HG03354 (cell line): ENCODE measurements at regions not wholly inside any gene's neighbourhood (a gene's known extent, or its start where the extent isn't known, plus 50 kb on each side); places are given as distances from the start of the nearest gene placed in this dataset.
"Not testable (repeated sequence)": the region's sequence is repeated elsewhere in the genome, so short reads cannot be mapped to it uniquely, and the experiment has no call there.

ENCODE experiments used
- ATAC-seq: cut with Tn5 transposase; IDR thresholded peaks from one replicate; pipeline ENCODE4 v1.9.1; 2021; ENCODE audit warnings: mild to moderate bottlenecking; ENCODE audit not compliant: unreplicated experiment, poor library complexity, severe bottlenecking

GRCh38 chr11:133656082-133656635, 123.9 kb upstream of the OPCML start:
- no peak for ATAC-seq

- no peak for ATAC-seq
Measured at GRCh38 chr11:133654630-133655212, 122.4 kb upstream of the OPCML start.

- ATAC-seq: no peak
Measured at GRCh38 chr11:133653336-133653735, 121.0 kb upstream of the OPCML start.

DNA sequence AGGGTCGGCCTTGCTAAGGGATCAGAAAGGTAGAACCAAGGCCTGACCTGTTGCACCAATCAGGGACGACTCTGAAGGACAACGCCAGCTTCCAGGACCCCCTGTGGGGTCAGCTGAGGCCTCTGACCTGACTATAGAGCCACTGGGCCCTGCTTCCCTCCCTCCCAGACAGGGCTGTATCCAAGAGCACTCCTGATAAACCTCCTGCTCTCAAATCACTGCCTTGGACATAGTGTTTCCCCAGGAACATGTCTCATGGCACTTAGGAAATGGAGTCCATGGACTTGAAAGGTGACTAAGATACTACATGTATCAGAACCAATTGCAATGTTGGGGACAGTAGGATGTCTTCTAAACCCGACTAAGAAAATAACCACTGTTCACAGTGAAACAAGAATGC, 117.8 kb upstream of the OPCML start:
- no peak for ATAC-seq

GRCh38 chr11:133649040-133649439, 116.7 kb upstream of the OPCML start:
- ATAC-seq: no peak

- ATAC-seq: no peak
Measured at GRCh38 chr11:133639408-133639807, 107.1 kb upstream of the OPCML start.

DNA sequence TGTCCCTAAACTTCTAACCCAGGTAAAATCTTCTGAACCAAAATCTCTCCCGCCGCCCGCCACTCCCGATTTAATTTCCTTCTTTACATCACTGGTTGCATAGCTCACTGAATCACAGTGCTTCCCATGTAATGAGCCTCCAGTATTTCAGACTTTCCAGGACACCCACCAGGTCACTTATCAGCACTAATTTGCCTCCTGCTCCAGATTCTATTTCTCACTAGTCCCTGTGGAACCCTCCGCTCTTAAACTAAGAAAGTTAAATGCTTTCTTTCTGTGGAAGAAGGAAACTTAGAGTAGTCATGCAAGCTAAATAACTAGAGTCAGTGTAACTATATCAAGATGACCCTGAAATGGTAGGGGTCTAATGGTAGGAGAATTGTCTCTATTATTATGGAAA, 106.6 kb upstream of the OPCML start:
- ATAC-seq: no peak

DNA sequence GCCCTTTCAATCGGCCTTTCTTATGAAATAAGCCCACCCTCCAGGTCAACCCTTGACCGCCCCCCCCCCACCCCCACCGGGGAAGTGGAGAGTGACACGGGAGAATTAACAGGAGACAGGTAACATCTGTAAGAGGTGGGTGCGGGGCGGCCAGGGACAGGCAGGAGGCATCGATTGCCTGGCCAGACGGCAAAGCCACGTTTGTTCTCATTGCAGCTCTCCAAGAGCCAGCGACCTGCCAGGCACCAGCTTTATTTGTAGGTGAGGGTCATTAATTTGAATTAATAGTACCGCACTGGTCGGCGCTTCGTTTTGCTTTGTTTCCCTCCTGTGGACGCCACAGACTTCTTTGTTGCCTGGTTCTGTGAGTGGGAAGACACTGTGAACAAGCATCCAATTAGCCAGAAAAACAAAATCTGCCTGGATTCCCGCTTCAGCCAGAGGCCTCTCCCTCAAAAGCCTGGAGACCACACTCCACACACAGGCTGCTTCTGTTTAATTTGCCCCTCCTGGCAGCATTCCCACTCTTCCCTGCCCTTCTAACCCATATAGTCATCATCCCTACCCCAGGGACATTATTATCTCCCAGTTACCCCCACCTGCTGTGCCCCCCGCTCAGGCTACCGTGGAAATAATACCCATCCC, 104.5 kb upstream of the OPCML start:
- ATAC-seq: no peak

- ATAC-seq: no peak
Measured at GRCh38 chr11:133635244-133635739, 103.0 kb upstream of the OPCML start.

GRCh38 chr11:133628371-133628770, 96.1 kb upstream of the OPCML start:
- not testable (repeated sequence) for ATAC-seq

DNA sequence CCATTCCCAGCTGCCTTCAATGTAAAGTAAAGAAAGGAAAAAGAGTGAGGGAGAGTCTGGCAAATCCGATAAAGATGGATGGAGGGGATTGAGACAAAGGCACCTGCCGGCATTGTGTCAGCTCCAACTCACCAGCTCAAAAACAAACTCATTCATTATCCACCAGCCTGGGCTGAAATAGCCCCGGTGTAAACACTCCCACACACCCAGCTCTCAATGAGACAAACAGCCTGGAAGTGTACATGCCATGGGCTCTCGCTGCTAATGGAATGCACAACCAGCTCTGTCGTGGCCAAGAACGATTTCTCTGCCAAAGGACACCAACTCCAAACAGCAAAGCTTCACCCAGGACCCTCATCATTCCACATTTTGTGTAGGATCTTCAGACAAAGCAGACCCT, 89.3 kb upstream of the OPCML start:
- ATAC-seq: no peak

DNA sequence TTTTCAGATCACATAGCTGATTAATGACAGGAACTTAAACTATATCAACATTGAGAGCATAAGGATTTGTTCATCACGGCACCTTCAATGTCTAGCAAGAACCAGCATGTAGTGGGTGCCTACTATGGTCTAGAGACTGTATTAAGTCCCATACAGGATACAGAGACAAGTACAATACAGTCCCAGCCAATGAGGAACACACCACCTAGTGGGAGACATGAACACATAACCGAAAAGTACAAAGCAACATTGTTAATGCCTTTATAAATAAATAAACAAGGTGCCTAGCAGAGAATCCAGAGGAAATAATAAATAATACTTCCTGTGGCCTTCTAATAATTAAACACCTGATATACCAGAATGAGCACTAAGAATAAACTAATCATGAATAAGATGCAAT, 87.7 kb upstream of the OPCML start:
- ATAC-seq: no peak

DNA sequence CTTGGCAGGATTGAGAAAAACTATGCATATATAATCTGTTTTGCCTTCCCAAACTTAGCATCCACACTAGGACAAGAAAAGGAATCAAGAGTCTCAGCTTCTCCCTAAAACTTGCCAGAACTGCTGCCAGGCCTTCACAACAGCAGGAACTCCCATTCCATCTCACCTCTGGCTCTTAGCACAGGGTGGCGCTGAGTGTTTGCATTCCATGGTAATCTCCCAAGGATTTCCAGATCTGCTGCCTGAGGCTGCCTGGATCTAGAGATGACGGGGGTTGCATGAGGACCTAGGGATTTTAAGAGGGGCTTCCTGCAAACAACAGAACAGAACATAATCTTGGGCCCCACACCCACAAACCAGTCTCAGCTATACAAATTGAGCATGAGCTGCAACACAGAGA, 87.1 kb upstream of the OPCML start:
- no peak for ATAC-seq

- no peak for ATAC-seq
Measured at GRCh38 chr11:133618544-133618943, 86.2 kb upstream of the OPCML start.

- ATAC-seq: no peak
Measured at GRCh38 chr11:133608496-133608895, 76.2 kb upstream of the OPCML start.

GRCh38 chr11:133606124-133606523, 73.8 kb upstream of the OPCML start:
- no peak for ATAC-seq

DNA sequence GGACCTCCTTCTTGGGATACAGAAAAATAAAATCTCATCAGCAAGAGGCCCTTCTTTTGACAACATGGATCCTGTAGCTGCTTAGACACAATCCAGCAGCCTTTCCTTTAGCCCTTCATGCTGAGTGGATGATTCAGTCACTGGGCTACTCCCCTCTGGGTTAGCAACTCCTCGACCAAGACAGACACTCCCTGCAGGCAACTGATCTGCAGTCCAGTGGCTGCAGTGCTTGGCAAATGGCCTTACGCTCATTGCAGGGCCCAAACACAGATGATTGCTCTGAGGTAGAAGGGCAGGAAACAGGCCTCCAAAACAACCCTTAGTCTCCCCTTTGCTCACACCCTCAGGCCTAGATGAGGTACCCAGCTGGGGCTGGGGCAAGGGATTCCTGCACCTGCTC, 73.2 kb upstream of the OPCML start:
- no peak for ATAC-seq

DNA sequence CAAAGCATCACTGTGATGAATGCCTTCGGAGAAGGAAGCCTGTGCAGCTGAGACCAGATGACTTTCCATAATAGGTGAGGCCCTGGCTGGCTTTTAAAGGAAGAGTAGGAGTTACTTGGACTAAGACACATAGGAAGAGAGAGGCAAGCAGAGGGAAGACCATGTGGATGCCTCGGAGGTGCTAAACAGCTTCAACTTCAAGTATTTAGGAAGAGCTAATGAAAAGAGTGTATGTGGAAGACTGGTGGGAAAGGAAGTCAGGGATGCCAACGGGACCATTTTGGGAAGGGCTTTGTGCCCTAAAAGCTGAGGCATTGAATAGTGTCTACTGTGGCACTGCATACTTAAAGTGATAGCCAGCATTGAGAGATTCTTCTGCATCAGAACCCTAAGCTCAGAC, 69.3 kb upstream of the OPCML start:
- ATAC-seq: no peak

- no peak for ATAC-seq
Measured at GRCh38 chr11:133600786-133601185, 68.5 kb upstream of the OPCML start.

GRCh38 chr11:133600306-133600705, 68.0 kb upstream of the OPCML start:
- ATAC-seq: no peak

DNA sequence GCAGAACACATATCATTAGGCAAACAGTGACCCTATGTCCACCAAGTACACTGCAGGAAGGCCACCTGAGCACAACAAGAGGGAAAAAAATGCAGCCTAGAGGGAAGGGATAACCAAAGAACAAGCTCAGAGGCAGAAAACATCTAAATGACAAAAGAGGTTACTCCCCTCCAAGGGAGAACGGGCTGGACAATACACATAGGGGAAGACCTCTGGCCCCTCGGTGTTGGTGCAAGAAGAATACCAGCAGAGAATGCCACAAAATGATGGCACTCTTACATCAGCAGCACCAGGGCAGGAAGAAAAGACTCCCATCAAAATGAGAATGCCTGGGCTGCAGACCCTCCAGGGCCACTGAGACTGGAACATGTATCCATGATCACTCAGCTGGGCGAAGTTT, 66.6 kb upstream of the OPCML start:
- ATAC-seq: no peak
